ENCODE measurements at regions not wholly inside any gene's neighbourhood (a gene's known extent, or its start where the extent isn't known, plus 50 kb on each side); places are given as distances from the start of the nearest gene placed in this dataset.

- TF ChIP-seq POLR2A (IDR thresholded peaks at IDR 0.05) (no peak), CTCF (IDR thresholded peaks at IDR 0.05) (no peak)
Observed at GRCh38 chr5:67515020-67515689, 318.6 kb upstream of the CD180 start.

Data from Peyer's patch (tissue), 4 donors.